HG03103 (cell line): ENCODE measurements at regions not wholly inside any gene's neighbourhood (a gene's known extent, or its start where the extent isn't known, plus 50 kb on each side); places are given as distances from the start of the nearest gene placed in this dataset.

Source experiments
- ATAC-seq: cut with Tn5 transposase; IDR thresholded peaks from one replicate; pipeline ENCODE4 v1.9.1; 2021; ENCODE audit warnings: low read depth; ENCODE audit not compliant: unreplicated experiment

- no peak for ATAC-seq
Observed at GRCh38 chr9:115597330-115597895, 479.5 kb upstream of the TNC start.

- ATAC-seq, result no peak
Observed at GRCh38 chr9:115598751-115599150, 480.8 kb upstream of the TNC start.

DNA sequence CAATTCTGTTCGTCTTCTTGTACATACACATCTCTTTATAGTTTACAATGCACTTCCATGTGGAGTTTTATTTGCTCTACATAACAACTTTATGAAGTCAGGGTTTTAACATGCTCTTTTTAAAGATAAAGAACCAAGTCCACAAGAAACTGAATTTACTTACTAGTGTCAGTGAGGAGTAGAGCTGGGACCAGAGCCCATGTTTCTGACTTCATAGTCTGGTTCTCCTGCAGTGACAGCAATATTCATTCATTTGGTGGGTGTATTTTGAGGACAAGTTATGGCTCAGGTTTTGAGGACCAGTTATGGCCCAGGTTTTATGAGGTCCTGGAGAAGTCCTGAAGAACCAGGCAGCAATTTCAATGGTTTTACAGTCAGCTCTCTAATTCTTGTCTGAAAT is 481.9 kb upstream of the TNC start:
- no peak for ATAC-seq

GRCh38 chr9:115601434-115601833 is 483.5 kb upstream of the TNC start:
- no peak for ATAC-seq

- no peak for ATAC-seq
Observed at GRCh38 chr9:115604831-115605483, 487.0 kb upstream of the TNC start.

GRCh38 chr9:115606838-115607237 is 488.9 kb upstream of the TNC start:
- ATAC-seq, result no peak

GRCh38 chr9:115614326-115614999 is 496.5 kb upstream of the TNC start:
- no peak for ATAC-seq

GRCh38 chr9:115615000-115615401 is 497.0 kb upstream of the TNC start:
- ATAC-seq, result no peak

DNA sequence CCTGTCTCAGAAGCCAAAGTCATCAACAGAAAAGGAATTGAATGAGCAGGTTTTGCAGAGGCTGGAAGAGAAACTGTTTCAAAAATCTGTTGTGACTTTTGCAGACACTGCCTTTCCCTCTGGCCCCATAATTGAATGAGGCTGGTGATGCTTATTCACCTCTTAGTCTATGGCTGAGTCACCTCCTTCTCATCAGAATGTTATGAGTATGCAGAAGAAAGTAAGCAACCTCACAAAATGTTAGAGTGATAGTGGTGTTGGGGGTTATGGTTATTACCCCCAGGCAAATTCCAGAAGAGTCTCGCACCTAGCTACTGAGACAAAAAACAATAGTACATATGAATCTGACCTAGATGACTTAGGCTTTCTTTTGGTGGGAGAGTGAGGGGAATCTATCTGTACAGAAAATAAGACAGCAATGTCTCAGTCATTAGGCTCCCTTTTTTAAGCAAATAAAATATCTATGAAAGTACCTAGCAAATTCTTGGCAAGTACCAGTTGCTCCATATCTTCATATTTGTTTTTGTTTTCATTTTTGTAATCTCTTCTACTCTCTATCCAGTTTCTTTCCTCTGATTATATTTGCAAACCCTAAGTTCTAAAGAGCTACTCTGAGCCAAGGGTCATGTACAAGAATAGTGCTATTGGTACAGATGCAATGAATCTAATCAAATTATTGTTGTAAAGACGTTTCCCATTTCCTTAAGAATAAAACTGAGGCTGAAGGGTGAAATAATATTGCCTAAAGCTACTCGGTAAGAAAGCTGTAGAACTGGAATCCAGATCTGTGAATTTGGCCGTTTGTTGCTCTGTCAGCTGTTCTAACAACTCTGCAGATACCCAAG is 498.1 kb upstream of the TNC start:
- ATAC-seq, result no peak

- no peak for ATAC-seq
Observed at GRCh38 chr9:115616666-115617239, 498.8 kb upstream of the TNC start.

DNA sequence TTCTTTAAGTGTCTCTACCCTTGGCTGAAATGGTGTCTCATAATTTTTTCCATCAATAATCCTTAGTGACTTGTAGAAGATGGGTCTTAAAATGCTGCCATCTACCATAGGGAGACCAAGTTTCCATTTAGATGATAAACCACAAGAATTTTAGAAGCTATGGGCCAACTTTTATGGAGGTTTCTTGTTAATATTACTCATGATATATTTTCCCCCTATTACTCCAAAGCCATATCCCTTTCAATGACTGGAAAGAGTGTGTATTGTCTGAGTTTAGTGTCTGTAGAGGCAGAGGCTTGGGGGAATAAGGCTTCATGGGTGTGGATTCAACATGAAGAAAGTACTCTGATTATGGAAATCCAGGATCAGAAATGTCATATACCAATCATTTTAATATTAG is 507.3 kb upstream of the TNC start:
- no peak for ATAC-seq

DNA sequence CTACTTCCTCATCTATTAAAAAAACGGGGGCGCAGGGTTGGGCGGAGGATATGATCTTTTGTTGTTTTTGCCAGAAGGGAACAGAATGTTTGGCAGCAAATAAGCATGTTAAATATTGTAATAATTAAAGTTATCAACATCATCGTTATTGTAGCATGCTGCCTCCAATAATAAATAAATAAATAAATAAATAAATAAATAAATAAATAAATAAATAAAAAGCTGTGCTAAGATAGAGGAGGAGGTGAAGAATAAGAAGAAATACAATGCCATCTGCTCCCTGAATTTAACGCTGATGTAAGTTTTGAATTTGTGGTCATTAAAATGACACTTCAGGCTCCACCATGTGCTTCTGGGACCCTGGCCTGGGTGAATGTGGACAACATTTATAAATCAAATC is 508.0 kb upstream of the TNC start:
- ATAC-seq, result no peak

DNA sequence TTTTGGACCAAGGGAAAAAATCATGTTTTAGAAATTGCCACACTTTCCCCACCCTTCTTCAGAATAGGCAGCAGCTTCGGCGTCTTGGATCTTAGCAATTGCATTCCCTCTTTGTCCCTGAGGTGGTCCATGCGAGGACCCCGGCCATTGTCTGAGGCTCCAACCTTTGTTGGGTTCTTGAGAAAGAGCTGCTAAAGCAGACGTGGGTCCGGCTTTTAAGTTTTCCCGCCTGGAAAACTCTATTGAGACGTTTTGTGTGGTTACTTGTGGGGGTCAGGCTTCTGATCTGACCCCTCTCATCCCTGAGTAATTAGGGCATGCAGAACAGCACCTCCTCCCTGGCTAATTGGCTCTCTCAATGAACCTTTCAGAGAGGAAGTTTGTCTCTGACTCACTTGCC is 509.6 kb upstream of the TNC start:
- ATAC-seq, result no peak

- ATAC-seq, result no peak
Observed at GRCh38 chr9:115628426-115628825, 510.5 kb upstream of the TNC start.

DNA sequence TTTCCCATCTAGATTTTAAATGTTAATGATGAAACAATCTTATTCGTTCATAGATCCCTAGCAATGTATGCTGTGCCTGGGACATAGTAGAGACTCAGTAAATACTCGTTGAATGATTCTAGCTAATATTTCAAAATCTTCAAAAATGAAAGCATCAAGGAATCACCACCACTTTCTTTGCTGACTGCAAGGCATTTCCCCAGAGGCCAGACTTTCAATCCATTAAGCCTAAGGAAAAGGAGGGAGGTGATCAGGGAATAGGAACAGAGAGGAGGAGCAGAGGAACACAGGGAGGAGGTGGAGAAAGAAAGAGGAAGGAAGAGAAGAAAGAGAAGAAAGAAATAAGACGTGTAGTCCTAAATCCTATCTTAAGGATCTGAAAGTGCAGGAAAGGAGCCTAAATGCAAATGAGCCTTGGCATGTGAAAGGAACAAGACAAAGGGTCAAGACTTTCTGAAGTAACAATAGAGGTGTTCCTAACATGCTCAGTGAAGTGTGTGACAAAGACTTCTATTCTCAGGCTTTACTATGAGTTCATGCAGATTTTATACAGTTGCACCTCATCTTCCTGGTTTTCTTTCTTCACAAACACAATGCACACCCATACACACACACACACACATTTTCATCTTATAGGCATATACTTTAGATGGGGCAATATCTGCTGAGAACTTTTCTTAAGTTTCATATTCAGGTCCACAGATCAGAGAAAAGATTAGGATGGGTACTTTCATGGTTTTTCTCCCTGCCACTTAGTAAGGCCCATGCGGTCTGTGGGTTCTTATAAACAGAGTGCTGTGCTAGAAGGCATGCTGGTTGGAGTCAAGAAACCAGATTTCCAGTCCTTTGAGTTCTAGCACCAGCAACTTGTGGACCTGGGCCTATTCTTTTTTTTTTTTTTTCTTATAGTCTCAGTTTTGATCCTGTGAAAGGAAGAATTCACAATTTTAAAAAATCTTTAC is 512.2 kb upstream of the TNC start:
- no peak for ATAC-seq

- ATAC-seq, result no peak
Observed at GRCh38 chr9:115632391-115632790, 514.4 kb upstream of the TNC start.

DNA sequence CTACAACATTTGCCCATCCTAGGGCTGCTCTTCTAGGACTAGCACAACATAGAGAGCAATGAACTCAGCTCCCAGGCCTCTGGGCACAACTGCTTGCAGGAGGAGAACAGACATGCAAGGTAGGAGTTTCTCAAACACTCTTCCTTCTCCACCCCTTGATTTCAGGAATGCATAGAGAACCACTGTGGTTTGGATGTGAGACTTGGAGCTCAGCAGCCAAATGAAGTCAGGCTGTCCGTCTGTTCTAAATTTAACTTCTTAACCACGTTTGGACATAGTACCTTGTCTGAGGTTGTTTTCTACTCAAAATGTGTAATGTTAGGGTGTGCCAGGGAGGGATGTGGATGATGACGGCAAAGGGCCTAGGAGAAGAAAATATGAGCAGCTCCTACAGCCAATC is 515.1 kb upstream of the TNC start:
- no peak for ATAC-seq

- ATAC-seq, result no peak
Observed at GRCh38 chr9:115635680-115636383, 517.8 kb upstream of the PAPPA start.

- no peak for ATAC-seq
Observed at GRCh38 chr9:115636596-115636995, 517.0 kb upstream of the PAPPA start.
